ENCODE measurements at regions not wholly inside any gene's neighbourhood (a gene's known extent, or its start where the extent isn't known, plus 50 kb on each side); places are given as distances from the start of the nearest gene placed in this dataset.
"Not testable (repeated sequence)": the region's sequence is repeated elsewhere in the genome, so short reads cannot be mapped to it uniquely, and the experiment has no call there.

- DNase-seq = peak; percentile 40
Observed at GRCh38 chr3:72625602-72626337, 222.5 kb downstream of the SHQ1 start.

GRCh38 chr3:72624656-72625055, 223.6 kb downstream of the SHQ1 start:
- no peak for DNase-seq

GRCh38 chr3:72618739-72619138, 229.5 kb downstream of the SHQ1 start:
- DNase-seq = no peak

- DNase-seq = no peak
Observed at GRCh38 chr3:72617424-72618024, 230.7 kb downstream of the SHQ1 start.

- no peak for DNase-seq
Observed at GRCh38 chr3:72615776-72616175, 232.5 kb downstream of the SHQ1 start.

- no peak for DNase-seq
Observed at GRCh38 chr3:72615182-72615581, 233.1 kb downstream of the SHQ1 start.

GRCh38 chr3:72614394-72615074, 233.7 kb downstream of the SHQ1 start:
- DNase-seq = no peak

GRCh38 chr3:72613871-72614270, 234.4 kb downstream of the SHQ1 start:
- DNase-seq = no peak

GRCh38 chr3:72609114-72609513, 239.1 kb downstream of the SHQ1 start:
- DNase-seq = not testable (repeated sequence)

GRCh38 chr3:72606005-72606800, 242.0 kb downstream of the SHQ1 start:
- DNase-seq = no peak

GRCh38 chr3:72604328-72604727, 243.9 kb downstream of the SHQ1 start:
- no peak for DNase-seq

- no peak for DNase-seq
Observed at GRCh38 chr3:72601983-72602750, 246.1 kb downstream of the SHQ1 start.

- DNase-seq = no peak
Observed at GRCh38 chr3:72601060-72601459, 247.2 kb downstream of the SHQ1 start.

GRCh38 chr3:72597756-72598195, 250.5 kb downstream of the SHQ1 start:
- no peak for DNase-seq

- DNase-seq = no peak
Observed at GRCh38 chr3:72597043-72597442, 251.2 kb downstream of the SHQ1 start.

- no peak for DNase-seq
Observed at GRCh38 chr3:72595927-72596610, 252.2 kb downstream of the SHQ1 start.

GRCh38 chr3:72595376-72595775, 252.9 kb downstream of the SHQ1 start:
- no peak for DNase-seq

- no peak for DNase-seq
Observed at GRCh38 chr3:72594615-72595215, 253.5 kb downstream of the SHQ1 start.

GRCh38 chr3:72593881-72594397, 254.3 kb downstream of the SHQ1 start:
- no peak for DNase-seq

GRCh38 chr3:72591522-72592421, 256.5 kb downstream of the SHQ1 start:
- no peak for DNase-seq
